ENCODE measurements at regions not wholly inside any gene's neighbourhood (a gene's known extent, or its start where the extent isn't known, plus 50 kb on each side); places are given as distances from the start of the nearest gene placed in this dataset.

DNA sequence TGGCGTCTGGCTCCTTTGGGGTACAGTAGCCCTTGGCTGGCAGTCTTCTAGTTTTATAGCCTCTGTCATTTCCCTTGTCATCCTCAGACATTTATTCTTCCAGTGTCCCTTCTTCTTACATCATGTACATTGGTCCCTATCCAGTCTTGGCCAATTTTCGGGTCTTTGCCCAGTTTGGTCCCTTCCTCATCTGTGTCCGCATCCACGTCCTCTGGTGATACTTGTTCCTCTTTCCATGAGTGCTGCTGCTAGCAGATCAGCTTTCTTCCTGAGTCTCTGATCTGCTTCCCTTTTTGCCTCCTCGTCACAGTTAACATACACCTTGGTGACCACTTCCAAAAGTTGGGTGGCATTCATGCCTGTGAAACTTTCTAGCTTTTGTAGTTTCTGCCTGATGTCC, 86.2 kb upstream of the GPR6 start:
- H3K4me3 ChIP-seq (ENCODE audit: low read depth in 2 of 2, low read length in 2 of 2), result no peak overlapping the region
- H3K27me3 ChIP-seq (ENCODE audit: control insufficient read depth, insufficient read depth, low read length), result peaks cover 13% of the 10 kb centered on the region
- no peaks in the 10 kb centered on the region for H3K4me1 ChIP-seq (ENCODE audit: control insufficient read depth, insufficient read depth, low read length)
- POLR2A ChIA-PET, result no interaction called here
- no TSS peak for BruUV-seq (replicated peaks)
- intact Hi-C loops (cut with micrococcal nuclease; ENCODE audit: unreplicated experiment) (no loop called here), in situ Hi-C loops (cut with HindIII; ENCODE audit: low pct_unique_long_range_greater_than_20kb, low sequenced_read_pairs) (no loop called here)
- TF ChIP-seq POLR2AphosphoS5 (IDR thresholded peaks at IDR 0.05; ENCODE audit: low read depth, low read length) (no peak), SIN3A (IDR thresholded peaks at IDR 0.05; ENCODE audit: borderline replicate concordance, insufficient read depth, low read depth, low read length) (no peak), TCF7L2 (IDR thresholded peaks at IDR 0.05; ENCODE audit: low read depth, low read length) (no peak)
- TF ChIP-seq, protein P1, sequence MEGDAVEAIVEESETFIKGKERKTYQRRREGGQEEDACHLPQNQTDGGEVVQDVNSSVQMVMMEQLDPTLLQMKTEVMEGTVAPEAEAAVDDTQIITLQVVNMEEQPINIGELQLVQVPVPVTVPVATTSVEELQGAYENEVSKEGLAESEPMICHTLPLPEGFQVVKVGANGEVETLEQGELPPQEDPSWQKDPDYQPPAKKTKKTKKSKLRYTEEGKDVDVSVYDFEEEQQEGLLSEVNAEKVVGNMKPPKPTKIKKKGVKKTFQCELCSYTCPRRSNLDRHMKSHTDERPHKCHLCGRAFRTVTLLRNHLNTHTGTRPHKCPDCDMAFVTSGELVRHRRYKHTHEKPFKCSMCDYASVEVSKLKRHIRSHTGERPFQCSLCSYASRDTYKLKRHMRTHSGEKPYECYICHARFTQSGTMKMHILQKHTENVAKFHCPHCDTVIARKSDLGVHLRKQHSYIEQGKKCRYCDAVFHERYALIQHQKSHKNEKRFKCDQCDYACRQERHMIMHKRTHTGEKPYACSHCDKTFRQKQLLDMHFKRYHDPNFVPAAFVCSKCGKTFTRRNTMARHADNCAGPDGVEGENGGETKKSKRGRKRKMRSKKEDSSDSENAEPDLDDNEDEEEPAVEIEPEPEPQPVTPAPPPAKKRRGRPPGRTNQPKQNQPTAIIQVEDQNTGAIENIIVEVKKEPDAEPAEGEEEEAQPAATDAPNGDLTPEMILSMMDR (IDR thresholded peaks at IDR 0.05), result no peak
- TF ChIP-seq, protein P2, sequence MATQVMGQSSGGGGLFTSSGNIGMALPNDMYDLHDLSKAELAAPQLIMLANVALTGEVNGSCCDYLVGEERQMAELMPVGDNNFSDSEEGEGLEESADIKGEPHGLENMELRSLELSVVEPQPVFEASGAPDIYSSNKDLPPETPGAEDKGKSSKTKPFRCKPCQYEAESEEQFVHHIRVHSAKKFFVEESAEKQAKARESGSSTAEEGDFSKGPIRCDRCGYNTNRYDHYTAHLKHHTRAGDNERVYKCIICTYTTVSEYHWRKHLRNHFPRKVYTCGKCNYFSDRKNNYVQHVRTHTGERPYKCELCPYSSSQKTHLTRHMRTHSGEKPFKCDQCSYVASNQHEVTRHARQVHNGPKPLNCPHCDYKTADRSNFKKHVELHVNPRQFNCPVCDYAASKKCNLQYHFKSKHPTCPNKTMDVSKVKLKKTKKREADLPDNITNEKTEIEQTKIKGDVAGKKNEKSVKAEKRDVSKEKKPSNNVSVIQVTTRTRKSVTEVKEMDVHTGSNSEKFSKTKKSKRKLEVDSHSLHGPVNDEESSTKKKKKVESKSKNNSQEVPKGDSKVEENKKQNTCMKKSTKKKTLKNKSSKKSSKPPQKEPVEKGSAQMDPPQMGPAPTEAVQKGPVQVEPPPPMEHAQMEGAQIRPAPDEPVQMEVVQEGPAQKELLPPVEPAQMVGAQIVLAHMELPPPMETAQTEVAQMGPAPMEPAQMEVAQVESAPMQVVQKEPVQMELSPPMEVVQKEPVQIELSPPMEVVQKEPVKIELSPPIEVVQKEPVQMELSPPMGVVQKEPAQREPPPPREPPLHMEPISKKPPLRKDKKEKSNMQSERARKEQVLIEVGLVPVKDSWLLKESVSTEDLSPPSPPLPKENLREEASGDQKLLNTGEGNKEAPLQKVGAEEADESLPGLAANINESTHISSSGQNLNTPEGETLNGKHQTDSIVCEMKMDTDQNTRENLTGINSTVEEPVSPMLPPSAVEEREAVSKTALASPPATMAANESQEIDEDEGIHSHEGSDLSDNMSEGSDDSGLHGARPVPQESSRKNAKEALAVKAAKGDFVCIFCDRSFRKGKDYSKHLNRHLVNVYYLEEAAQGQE (IDR thresholded peaks at IDR 0.05; ENCODE audit: insufficient read depth in 1 of 2, low read depth in 2 of 2, low read length in 1 of 2), result no peak
- CTCF ChIA-PET, result interaction anchor here (1.5 kb wide), 1 partner anchor 148 kb away, joined by 6 read pairs; no protein-coding TSS in a partner anchor
- no peak for DNase-seq (ENCODE audit: low read depth, low spot score)
- no peak for ATAC-seq
- no peaks in the 10 kb centered on the region for H3K9me3 ChIP-seq (ENCODE audit: control insufficient read depth, insufficient read depth, low read depth, low read length)
- H3K36me3 ChIP-seq (ENCODE audit: control insufficient read depth, insufficient read depth, low read length), result no peaks in the 10 kb centered on the region
- no peak overlapping the region for H3K27ac ChIP-seq (ENCODE audit: low read length)

DNA sequence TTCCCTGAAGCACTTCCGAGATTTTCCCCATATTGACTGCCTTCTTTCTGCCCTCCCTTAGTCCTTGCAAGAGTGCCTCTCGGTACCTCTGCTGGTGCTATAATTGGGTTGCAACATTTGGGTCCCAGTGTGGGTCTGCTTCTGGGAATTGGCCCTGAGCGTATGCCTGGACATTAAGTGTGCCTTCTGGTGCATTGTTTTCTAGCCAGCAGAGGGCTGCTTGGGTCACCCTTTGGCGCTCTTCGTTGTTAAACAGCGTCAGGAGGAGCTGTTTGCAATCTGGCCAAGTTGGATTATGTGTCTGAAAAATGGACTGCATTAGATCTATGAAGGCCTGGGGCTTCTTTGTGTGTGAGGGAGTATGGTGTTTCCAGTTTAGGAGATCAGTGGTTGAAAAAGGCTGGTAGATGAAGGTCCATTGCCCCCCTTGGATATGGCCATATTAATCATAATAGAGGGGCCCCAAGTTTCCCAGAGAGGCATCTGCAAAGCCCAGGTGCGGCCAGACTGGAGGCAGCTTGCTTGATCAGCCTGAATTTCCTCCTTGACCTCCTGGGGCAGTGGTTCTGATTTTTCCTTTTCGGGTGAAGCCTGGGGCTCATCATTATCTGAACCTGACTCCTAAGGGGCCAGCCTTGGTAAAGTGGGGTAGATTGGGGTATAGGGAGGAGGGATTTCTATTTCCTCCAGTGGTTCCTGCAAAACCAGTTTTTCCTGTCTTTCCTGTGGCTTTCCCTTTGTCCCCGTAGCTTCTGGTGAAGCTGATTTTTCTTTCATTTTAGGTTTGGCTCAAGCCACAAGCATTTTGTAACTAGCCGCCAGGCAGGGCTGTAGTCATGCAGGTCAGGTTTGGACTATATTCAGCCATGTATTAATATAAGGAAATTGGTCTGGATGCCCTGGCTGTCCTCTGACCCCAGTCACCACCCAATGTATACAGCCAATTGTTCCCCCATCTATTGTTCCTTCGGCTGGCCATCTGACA, 85.4 kb upstream of the GPR6 start:
- CTCF ChIA-PET, result interaction anchor here (0.6 to 1.5 kb wide), 2 partner anchors 147 to 182 kb away, joined by 3 to 6 read pairs; no protein-coding TSS in a partner anchor

More for the DNA sequence above, 85.4 kb upstream of the GPR6 start:
- Histone ChIP-seq H3K4me1 (ENCODE audit: control insufficient read depth, insufficient read depth, low read length) (no peaks in the 10 kb centered on the region), H3K27ac (ENCODE audit: low read length) (no peak overlapping the region), H3K9me3 (ENCODE audit: control insufficient read depth, insufficient read depth, low read depth, low read length) (no peaks in the 10 kb centered on the region), H3K4me3 (ENCODE audit: low read depth in 2 of 2, low read length in 2 of 2) (no peak overlapping the region), H3K36me3 (ENCODE audit: control insufficient read depth, insufficient read depth, low read length) (no peaks in the 10 kb centered on the region), H3K27me3 (ENCODE audit: control insufficient read depth, insufficient read depth, low read length) (peaks cover 8% of the 10 kb centered on the region)
- POLR2A ChIA-PET, result no interaction called here
- BruUV-seq (replicated peaks), result no TSS peak
- intact Hi-C loops (cut with micrococcal nuclease; ENCODE audit: unreplicated experiment), result no loop called here
- no peak for DNase-seq (ENCODE audit: low read depth, low spot score)
- peak; percentile 64; the same call in 1 of the 2 replicates for ATAC-seq
- TF ChIP-seq SIN3A (IDR thresholded peaks at IDR 0.05; ENCODE audit: borderline replicate concordance, insufficient read depth, low read depth, low read length) (no peak), TCF7L2 (IDR thresholded peaks at IDR 0.05; ENCODE audit: low read depth, low read length) (no peak), POLR2AphosphoS5 (IDR thresholded peaks at IDR 0.05; ENCODE audit: low read depth, low read length) (no peak)
- TF ChIP-seq, protein P1 (IDR thresholded peaks at IDR 0.05), result no peak; the same call in 1 of the 2 replicates
- TF ChIP-seq, protein P2 (IDR thresholded peaks at IDR 0.05; ENCODE audit: insufficient read depth in 1 of 2, low read depth in 2 of 2, low read length in 1 of 2), result no peak
- in situ Hi-C loops (cut with HindIII; ENCODE audit: low pct_unique_long_range_greater_than_20kb, low sequenced_read_pairs), result no loop called here
